ENCODE measurements at regions not wholly inside any gene's neighbourhood (a gene's known extent, or its start where the extent isn't known, plus 50 kb on each side); places are given as distances from the start of the nearest gene placed in this dataset.

DNA sequence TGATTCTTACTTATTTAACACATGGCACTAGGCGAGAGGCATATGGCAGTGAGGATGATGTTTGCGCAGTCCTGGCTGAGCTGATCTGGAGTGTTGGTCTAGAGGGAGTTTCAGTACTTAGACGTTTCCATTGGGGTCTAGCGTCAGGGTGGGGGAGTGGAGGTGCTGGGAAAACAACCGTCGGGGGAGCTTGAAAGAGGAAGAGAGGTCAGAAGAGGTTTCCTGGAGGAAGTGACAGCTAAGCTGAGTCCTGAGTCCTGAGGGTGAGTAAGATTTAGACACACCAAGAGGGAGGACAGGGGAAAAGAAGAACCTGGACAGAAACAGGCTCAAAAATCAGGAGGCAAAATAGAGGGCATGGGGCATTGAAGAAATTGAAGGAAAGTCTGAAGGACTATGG is 81.4 kb downstream of the ALOX5AP start:
- no peaks in the 10 kb centered on the region for H3K9me3 ChIP-seq (ENCODE audit: insufficient read depth, low read depth, low read length)
- H3K4me1 ChIP-seq (ENCODE audit: insufficient read depth, low read length): no peaks in the 10 kb centered on the region
- H3K27me3 ChIP-seq (ENCODE audit: insufficient read depth, low read length): no peaks in the 10 kb centered on the region
- no peaks in the 10 kb centered on the region for H3K36me3 ChIP-seq (ENCODE audit: insufficient read depth, low read depth, low read length)
- H3K9ac ChIP-seq (ENCODE audit: low read depth, low read length): no peak overlapping the region
- no peak overlapping the region for H3K27ac ChIP-seq (ENCODE audit: low read length)
- H3K4me3 ChIP-seq (ENCODE audit: low read length): no peak overlapping the region

DNA sequence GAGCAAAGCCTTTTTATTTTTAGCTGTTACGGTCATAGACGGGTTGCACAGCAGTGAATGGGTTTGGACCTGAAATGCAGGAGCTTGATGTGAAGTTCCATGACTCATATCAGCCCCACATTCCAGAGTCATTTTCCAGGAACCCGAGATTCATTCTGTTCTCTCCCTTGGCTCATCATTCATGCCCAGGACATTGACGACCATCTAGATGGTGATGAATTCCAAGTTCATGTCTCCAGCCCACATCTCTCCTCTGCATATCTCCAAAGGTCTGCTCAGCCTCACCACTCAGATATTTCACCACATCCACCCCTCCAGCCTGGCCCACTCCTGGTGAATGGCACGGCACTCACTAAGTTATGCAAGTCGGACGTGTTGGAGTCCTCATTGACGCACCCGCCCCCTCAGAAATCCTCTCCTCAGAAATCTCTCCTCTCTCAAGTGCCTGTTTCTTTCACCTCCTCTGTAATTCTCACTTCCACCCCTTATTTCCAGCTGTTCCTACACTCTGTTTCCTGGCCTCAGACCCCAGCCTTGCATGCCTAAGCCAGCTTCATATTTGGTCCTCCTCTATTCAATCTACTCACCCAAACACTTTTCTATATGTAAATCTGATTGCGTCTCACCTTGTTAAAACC is 83.1 kb downstream of the ALOX5AP start:
- no peak overlapping the region for H3K4me3 ChIP-seq (ENCODE audit: low read length)
- H3K27me3 ChIP-seq (ENCODE audit: insufficient read depth, low read length): no peaks in the 10 kb centered on the region
- no peak overlapping the region for H3K9ac ChIP-seq (ENCODE audit: low read depth, low read length)
- no peaks in the 10 kb centered on the region for H3K36me3 ChIP-seq (ENCODE audit: insufficient read depth, low read depth, low read length)
- no peak overlapping the region for H3K27ac ChIP-seq (ENCODE audit: low read length)
- no peaks in the 10 kb centered on the region for H3K9me3 ChIP-seq (ENCODE audit: insufficient read depth, low read depth, low read length)
- H3K4me1 ChIP-seq (ENCODE audit: insufficient read depth, low read length): no peaks in the 10 kb centered on the region

DNA sequence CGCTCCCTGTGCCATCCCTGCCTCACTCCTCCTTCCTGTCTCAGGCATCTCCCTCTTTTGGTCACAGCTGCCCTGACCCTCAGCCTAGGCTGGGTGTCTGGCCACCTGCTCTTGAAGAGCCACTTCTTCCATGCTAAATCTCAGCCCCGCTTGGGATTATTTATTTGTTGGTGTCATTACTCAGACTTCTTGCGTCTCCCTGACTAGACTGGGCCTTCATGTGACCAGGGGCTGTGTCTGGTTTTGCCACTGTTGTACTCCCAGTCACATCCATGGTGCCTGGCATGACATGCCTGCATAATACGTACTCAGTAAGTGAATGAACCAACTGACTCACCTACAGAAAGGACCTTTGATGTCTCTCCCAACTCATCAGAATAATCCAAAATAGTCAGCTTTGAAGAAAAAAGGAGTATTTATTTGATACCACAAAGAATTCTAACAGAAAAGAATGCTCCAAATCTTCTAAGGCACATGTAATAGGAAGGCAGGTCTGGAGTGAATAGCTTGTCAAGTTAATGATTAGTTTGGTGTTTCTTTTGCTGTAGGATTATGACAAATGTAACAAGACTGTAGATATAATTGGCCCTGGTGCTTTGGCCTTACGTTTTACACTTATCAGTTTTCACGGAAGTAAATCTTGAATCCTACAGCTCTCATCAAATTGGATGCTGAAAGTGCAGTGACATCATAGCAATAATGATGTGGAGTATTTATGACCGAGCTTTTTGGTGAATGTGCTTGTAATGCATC is 84.0 kb downstream of the ALOX5AP start:
- Histone ChIP-seq H3K4me3 (ENCODE audit: low read length) (no peak overlapping the region), H3K4me1 (ENCODE audit: insufficient read depth, low read length) (no peaks in the 10 kb centered on the region), H3K27ac (ENCODE audit: low read length) (no peak overlapping the region), H3K9me3 (ENCODE audit: insufficient read depth, low read depth, low read length) (no peaks in the 10 kb centered on the region), H3K27me3 (ENCODE audit: insufficient read depth, low read length) (no peaks in the 10 kb centered on the region), H3K9ac (ENCODE audit: low read depth, low read length) (no peak overlapping the region), H3K36me3 (ENCODE audit: insufficient read depth, low read depth, low read length) (no peaks in the 10 kb centered on the region)

DNA sequence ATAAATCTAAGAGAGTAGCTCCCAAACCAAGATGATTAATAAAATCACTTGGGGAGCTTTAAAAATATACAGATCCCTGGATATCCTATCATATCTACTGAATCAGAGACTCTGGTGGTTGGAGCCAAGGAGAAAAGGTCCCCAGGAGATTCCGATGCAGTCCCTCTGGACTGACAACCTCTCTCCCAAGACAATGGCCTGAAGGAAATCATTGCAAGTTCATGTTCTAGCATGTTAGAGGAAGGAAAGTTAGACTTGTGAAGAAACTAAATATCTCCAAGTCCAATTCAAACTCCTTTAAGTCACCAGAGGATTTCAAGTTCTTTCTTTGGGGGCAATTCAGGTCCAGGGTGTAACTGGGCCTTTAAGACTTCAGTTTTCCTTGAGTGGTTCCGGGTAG is 84.7 kb upstream of the MEDAG start:
- no peaks in the 10 kb centered on the region for H3K9me3 ChIP-seq (ENCODE audit: insufficient read depth, low read depth, low read length)
- H3K4me3 ChIP-seq (ENCODE audit: low read length): no peak overlapping the region
- H3K36me3 ChIP-seq (ENCODE audit: insufficient read depth, low read depth, low read length): no peaks in the 10 kb centered on the region
- H3K27me3 ChIP-seq (ENCODE audit: insufficient read depth, low read length): peaks cover 20% of the 10 kb centered on the region
- no peak overlapping the region for H3K9ac ChIP-seq (ENCODE audit: low read depth, low read length)
- no peaks in the 10 kb centered on the region for H3K4me1 ChIP-seq (ENCODE audit: insufficient read depth, low read length)
- no peak overlapping the region for H3K27ac ChIP-seq (ENCODE audit: low read length)

DNA sequence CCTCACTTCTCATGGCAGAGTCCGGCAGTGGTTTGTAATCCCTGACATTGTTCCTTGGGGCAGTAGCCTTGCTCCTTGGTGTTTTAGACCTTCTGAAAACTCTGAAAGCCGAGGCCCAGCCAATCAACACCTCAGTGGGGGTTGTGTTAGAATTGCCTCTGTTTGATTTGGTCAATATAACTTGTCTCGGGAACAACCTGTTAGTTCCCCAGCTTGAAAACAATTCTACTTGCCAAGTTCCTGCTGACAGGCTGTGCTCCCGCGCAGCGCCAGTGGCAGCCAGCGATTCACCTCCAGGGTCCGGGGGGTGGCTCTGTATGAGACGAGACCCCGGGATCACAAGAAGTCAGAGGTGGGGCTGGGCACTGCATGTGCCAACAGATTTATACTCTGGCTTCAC is 81.4 kb upstream of the MEDAG start:
- H3K27ac ChIP-seq (ENCODE audit: low read length): no peak overlapping the region

DNA sequence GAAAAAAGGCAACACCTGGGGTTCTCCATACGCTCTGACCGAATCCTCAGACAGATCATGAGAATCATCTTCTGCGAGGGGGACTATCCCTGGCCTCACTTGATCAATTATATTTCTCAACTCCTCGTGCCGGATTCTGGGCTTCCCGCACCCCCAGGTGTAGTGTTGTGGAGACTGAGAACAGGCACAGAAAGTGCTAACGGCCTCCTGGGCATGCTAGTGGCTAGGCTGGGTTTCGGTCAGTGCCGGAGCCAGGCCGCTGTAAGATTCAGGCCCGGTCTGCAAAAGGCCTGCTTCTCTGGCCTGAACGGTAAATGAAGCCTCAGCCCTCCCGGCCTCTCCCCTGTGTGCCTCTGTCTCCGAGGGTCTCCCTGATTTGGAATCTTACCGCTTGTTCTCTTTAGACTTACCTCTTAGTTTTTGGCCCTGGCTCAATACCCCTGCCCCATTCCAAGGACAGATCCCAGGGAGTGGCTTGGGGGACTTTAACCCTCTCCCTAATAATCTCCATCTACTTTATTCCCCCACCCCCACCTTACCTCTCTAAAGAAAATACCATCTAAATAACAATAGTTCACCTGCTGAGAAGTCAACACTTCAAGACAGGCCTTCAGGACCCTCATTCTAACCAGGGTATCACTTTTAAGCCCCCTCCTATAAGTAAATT is 79.0 kb upstream of the MEDAG start:
- Histone ChIP-seq H3K27me3 (ENCODE audit: insufficient read depth, low read length) (peaks cover 61% of the 10 kb centered on the region), H3K36me3 (ENCODE audit: insufficient read depth, low read depth, low read length) (no peaks in the 10 kb centered on the region), H3K27ac (ENCODE audit: low read length) (no peak overlapping the region), H3K9me3 (ENCODE audit: insufficient read depth, low read depth, low read length) (no peaks in the 10 kb centered on the region), H3K4me1 (ENCODE audit: insufficient read depth, low read length) (peaks cover 7% of the 10 kb centered on the region; the same call in 1 of the 2 replicates), H3K4me3 (ENCODE audit: low read length) (no peak overlapping the region), H3K9ac (ENCODE audit: low read depth, low read length) (no peak overlapping the region)

More for the DNA sequence above, 81.4 kb upstream of the MEDAG start:
- H3K9ac ChIP-seq (ENCODE audit: low read depth, low read length): no peak overlapping the region
- H3K4me3 ChIP-seq (ENCODE audit: low read length): no peak overlapping the region
- H3K36me3 ChIP-seq (ENCODE audit: insufficient read depth, low read depth, low read length): no peaks in the 10 kb centered on the region
- H3K4me1 ChIP-seq (ENCODE audit: insufficient read depth, low read length): peaks cover 7% of the 10 kb centered on the region; the same call in 1 of the 2 replicates
- no peaks in the 10 kb centered on the region for H3K9me3 ChIP-seq (ENCODE audit: insufficient read depth, low read depth, low read length)
- H3K27me3 ChIP-seq (ENCODE audit: insufficient read depth, low read length): peaks cover 50% of the 10 kb centered on the region

DNA sequence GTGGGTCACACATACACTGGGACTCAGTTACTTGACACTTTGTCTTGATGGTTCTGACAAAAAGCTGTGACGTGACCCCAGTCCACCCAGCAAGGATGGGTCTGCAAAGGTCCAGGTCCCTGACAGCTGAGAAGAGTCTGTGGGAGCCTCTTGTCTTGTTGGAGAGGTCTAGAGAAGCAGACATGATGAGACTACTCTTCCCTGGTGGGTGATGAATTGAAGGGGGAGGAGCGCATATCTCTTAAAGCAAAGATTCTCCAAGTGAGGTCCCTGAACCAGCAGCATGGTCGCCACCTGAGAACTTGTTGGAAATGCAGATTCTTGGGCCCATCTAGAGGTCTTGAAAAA is 78.5 kb upstream of the MEDAG start:
- Histone ChIP-seq H3K36me3 (ENCODE audit: insufficient read depth, low read depth, low read length) (no peaks in the 10 kb centered on the region), H3K9me3 (ENCODE audit: insufficient read depth, low read depth, low read length) (no peaks in the 10 kb centered on the region), H3K4me1 (ENCODE audit: insufficient read depth, low read length) (peaks cover 7% of the 10 kb centered on the region; the same call in 1 of the 2 replicates), H3K27me3 (ENCODE audit: insufficient read depth, low read length) (peaks cover 61% of the 10 kb centered on the region), H3K9ac (ENCODE audit: low read depth, low read length) (no peak overlapping the region), H3K27ac (ENCODE audit: low read length) (no peak overlapping the region), H3K4me3 (ENCODE audit: low read length) (no peak overlapping the region)

DNA sequence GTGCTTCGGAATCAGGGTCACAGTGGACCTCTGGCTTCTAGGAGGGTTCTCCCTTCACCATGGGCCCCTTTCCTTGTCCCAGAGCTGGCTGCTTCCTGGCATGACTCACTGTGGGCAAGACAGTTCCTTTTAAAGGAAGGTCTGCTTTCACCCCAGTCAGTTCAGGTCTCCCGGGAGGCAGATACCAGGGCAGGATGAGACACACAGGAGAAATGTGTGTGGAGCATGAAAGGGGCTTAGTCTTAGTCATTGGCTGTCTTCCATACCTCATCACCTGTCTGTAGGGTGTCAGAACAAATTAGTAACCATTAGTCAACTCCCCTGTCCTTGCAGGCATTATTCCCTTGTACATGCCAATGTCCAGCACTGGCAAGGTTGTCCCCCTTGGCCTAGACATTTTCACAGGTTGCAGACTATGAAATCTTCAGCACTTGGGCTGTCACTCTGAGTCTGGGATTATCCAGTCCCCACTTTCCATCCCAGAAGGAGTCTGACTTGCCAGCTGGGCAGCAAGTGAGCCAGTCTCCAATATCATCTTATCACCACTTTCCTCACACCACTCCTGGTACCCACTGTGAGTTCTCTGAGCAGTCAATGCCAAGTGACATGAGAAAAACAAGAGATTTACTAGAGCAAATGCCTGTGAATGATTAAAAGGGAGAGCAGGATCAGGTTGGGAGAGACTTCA is 76.8 kb upstream of the MEDAG start:
- Histone ChIP-seq H3K9me3 (ENCODE audit: insufficient read depth, low read depth, low read length) (no peaks in the 10 kb centered on the region), H3K4me3 (ENCODE audit: low read length) (no peak overlapping the region), H3K27ac (ENCODE audit: low read length) (no peak overlapping the region)

DNA sequence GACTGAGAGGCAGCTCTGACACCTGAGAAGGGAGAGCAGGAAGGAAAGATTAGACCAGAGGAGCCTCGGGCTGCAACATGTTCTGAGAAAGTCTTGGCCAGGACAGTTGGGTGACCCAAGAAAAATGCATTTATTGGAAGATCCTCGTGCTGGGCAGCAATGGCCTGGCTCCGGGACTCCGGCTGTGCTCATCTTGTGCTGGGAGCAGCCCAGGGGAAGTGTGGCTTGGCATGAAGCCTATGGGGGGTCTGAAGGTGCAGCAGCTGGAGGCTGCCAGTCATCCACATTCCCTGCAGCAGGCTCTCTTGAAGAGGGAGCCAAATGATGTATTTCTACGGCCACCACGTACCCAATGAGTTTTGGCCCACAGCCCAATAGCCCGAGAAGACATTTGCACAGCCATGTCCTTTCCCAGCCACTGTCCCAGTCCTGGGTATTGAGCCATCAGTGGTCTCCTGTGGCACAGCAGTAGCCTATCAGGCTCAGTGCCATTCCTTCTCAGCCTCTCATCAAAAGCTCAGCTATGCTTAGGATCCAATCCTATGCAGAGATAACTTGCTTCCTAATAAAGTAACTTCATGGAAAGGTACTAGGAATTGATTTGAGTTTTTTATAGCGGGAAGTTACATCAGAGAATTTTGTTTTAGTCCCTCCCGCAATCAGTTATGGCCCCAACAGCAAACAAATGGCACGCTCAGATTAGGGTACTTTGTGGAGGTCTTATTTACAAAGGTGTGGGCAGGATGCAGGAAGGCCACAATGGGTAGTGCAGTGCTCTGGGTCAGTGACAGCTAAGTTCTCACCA is 76.0 kb upstream of the MEDAG start:
- Histone ChIP-seq H3K27me3 (ENCODE audit: insufficient read depth, low read length) (peaks cover 55% of the 10 kb centered on the region), H3K9me3 (ENCODE audit: insufficient read depth, low read depth, low read length) (no peaks in the 10 kb centered on the region), H3K4me3 (ENCODE audit: low read length) (no peak overlapping the region), H3K27ac (ENCODE audit: low read length) (no peak overlapping the region), H3K36me3 (ENCODE audit: insufficient read depth, low read depth, low read length) (no peaks in the 10 kb centered on the region), H3K4me1 (ENCODE audit: insufficient read depth, low read length) (peaks cover 11% of the 10 kb centered on the region), H3K9ac (ENCODE audit: low read depth, low read length) (no peak overlapping the region)

More for the DNA sequence above, 76.8 kb upstream of the MEDAG start:
- Histone ChIP-seq H3K4me1 (ENCODE audit: insufficient read depth, low read length) (peaks cover 11% of the 10 kb centered on the region), H3K27me3 (ENCODE audit: insufficient read depth, low read length) (peaks cover 61% of the 10 kb centered on the region), H3K9ac (ENCODE audit: low read depth, low read length) (no peak overlapping the region), H3K36me3 (ENCODE audit: insufficient read depth, low read depth, low read length) (no peaks in the 10 kb centered on the region)

DNA sequence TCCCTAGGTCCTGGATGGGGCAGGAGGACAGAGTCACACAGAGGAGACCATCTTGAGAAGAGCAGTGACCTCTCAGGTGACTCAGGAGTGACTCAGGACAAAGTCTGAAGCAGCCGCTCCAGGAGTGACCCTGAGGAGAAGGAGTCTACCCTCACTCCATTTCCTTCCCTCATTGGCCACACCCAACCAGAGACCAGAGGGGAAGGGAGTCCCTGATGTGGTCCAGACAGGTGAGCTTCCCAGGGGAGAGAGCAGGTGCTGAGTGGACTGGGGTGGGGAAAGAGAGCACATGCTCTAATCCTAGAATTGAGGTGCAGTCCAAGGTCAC is 75.5 kb upstream of the MEDAG start:
- Histone ChIP-seq H3K27ac (ENCODE audit: low read length) (no peak overlapping the region), H3K4me3 (ENCODE audit: low read length) (no peak overlapping the region), H3K36me3 (ENCODE audit: insufficient read depth, low read depth, low read length) (no peaks in the 10 kb centered on the region), H3K9ac (ENCODE audit: low read depth, low read length) (no peak overlapping the region), H3K27me3 (ENCODE audit: insufficient read depth, low read length) (peaks cover 50% of the 10 kb centered on the region), H3K4me1 (ENCODE audit: insufficient read depth, low read length) (peaks cover 11% of the 10 kb centered on the region), H3K9me3 (ENCODE audit: insufficient read depth, low read depth, low read length) (no peaks in the 10 kb centered on the region)

DNA sequence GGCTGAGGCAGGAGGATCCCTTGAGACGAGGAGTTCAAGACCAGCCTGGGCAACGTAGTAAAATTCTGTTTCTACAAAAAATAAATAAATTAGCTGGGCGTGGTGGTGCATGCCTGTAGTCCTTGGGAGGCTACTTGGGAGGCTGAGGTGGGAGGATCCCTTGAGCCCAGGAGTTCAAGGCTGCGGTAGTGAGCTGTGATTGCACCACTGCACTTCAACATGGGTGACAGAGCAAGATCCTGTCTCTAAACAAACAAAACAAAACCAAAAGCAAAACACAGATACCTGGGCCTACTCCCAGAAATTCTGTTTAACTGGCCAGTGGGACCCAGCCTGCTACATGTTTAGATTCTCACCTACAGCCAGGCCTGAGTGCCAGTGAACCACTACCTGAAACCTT is 74.6 kb upstream of the MEDAG start:
- Histone ChIP-seq H3K4me1 (ENCODE audit: insufficient read depth, low read length) (peaks cover 11% of the 10 kb centered on the region), H3K27me3 (ENCODE audit: insufficient read depth, low read length) (peaks cover 41% of the 10 kb centered on the region), H3K9me3 (ENCODE audit: insufficient read depth, low read depth, low read length) (no peaks in the 10 kb centered on the region), H3K9ac (ENCODE audit: low read depth, low read length) (no peak overlapping the region), H3K27ac (ENCODE audit: low read length) (no peak overlapping the region), H3K4me3 (ENCODE audit: low read length) (no peak overlapping the region), H3K36me3 (ENCODE audit: insufficient read depth, low read depth, low read length) (no peaks in the 10 kb centered on the region)

Data from iPS-20b (cell line).